HG02973 (cell line): ENCODE measurements at regions not wholly inside any gene's neighbourhood (a gene's known extent, or its start where the extent isn't known, plus 50 kb on each side); places are given as distances from the start of the nearest gene placed in this dataset.

Experiments
- ATAC-seq: cut with Tn5 transposase; IDR thresholded peaks from one replicate; pipeline ENCODE4 v1.9.1; 2021; ENCODE audit warnings: moderate library complexity; ENCODE audit not compliant: unreplicated experiment

DNA sequence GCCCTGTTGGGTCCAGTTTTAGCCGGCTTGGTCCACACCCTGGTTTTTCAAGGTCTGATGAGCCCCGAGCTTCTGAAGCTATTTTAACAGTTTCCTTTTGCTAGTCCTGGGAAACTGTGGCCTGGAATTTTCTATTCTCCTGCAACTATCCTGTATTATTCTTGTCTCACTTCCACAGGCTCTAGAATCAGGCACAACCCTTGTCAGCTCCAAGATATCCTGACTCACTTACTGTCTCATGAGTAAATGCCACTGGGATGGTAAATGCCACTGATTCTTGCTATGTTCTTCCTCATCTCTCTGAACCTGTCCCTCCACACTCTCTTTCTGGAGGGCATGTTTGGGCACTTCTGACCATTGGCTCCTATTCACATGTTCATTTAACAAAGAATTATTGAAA, 611.5 kb upstream of the IGFBP3 start:
- no peak for ATAC-seq

DNA sequence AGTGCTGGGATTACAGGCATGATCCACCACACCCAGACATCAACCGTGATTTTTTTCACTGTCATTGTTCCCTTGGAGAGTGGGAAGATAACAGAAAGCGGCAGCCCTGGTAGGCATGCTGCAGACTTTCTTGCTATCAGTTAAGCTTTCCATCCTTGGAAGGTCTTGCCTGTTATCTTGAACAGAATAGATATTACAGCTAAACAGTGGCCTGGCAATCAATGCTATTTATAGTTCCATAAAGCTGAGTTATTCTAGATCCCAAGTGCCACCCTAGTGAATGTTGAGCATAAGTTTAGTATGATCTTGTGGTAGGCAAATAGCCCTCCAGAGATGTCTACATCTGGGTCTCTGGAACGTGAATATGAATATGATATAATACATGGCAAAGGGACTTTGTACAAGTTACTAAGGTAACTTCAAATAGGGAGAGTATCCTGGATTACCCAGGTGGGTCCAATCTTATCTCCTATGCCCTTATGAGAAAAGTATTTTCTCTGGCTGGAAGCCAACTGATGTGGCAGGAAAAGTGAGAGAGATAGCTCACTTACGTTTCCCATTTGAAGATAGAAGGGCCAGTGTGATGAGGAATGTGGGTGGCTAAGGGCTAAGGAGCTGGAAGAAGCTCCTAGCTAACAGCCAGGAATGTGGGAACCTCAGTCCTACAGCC, 609.1 kb upstream of the IGFBP3 start:
- ATAC-seq = no peak

DNA sequence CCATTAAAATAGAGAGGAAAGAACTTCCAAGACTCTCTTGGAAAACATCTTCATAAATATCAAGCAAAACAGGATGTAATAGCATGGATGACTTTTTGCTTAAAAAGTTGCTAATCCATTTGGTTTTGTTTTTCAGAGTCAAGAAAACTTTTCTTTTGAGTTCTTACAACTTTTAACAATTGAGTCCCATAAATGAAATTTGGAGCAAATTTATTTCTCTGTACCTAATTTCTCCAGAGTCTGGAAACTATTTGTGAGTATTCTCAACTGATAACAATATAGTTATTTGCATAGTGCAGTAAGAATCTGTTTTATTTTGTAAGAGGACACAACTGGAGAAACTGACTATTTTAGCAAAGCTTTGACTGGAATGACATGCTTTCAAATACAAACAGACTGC, 606.3 kb upstream of the IGFBP3 start:
- no peak for ATAC-seq

DNA sequence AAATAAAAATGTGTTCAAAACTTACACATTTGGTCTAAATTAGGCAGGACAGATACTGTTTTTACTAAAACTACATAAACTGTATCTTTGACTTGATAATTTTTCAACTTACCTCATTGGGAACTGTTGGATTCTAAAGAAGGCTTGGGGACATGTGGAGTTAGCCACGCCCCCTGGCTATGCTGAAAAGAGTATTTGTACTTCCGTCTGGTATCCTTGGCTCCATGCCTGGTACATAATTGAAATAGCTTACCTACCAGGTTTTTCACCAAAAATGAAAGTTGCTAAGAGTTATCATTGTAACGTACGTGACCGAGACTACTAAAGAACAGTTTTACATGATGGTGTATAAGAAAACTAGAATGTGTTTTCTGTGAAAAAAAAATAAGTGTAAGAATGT, 604.8 kb upstream of the IGFBP3 start:
- ATAC-seq = no peak

DNA sequence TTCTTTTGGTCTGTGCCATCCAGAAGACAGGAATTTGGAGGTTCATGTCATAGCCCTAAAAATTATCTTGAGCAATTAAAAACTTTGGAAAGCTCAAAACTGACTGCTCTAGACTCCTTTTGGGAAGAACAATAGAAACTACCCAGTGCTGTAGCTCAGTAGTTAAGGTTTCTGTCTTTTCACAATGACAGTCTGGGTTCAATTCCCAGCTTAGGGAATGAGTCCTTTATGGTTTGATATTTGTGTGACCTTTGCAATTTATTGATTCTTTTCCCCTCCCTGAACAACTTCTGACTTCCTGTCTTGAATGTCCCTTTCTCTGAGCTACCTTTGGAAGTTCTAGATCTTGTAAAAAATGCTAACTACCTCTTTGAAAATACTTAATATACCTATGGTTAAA, 603.3 kb upstream of the IGFBP3 start:
- no peak for ATAC-seq

DNA sequence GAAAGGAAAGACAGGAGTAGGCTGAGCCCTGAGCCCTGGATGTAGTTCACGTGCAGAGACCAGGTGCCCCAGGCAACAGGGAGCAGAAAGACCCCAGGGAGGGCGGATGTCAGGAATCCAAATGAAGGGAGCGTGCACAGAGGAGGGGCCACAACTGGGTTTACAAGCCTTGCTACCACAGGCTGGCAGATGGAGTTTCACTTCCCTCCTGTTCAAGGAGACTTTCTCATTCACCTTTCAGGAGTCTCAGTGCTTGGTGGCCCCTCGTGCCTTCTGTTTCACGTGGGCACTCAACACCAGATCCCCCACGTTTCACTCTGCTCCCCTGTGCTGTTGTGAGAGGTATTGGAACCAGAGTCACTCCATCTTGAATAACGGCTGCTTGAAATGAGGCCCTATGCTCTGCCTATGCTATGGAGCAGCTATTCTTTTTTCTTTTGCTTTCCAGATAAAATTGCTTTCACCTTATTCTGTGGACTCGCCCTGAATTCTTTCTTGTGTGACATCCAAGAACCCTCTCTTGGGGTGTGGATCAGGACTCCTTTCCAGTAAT, 601.4 kb upstream of the IGFBP3 start:
- no peak for ATAC-seq

DNA sequence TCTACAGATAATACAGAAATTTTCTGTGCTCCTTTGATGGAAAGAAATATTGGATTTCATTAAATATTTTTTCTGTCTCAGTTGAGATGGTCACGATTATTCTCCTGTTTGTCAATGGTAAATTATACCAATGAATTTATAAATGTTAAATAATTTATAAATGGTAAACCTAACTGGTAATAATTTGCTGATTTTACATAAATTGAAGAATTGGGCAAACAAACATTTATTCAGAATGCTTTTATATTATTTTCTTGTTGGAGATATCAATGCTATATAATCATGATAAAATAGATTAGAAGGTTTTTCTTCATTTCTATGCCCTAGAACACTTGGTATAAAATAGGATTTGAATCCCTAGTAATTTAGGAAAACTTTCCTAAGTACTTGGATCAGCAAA, 597.6 kb upstream of the IGFBP3 start:
- no peak for ATAC-seq

DNA sequence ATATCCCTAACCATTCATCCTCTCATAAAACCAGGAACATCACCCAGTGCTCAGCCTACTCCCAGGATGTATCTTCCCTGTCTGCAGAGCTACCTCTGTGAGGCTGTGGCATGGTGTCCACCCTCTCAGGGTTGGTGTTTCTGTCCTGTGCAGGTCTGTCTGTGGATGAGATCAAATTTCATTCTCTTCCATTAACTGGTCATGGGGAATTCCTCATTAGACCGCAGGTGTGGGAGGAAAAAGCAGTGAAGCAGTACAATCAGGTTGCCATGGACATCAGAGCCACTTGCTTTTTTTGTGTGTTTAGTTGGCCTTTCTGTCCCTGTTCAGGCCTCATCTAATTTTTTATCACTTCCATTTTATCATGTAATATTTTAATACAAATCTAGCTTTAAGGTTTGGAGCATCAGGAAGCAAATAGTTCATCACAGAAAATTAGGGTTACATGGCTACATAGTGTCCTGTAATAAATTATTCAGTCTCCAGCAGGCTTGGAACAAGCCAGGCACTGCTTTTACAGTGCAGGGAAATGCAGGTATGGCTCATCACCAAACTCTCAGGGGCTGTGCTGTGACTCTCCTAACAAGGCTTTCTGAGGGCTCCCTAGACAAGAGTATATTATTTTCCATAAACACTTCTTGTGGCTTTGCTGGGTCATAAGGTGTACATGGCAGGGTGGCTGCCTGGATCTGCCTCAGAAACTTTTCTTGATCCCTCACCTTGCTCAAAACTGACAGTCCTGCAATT, 594.9 kb upstream of the IGFBP3 start:
- ATAC-seq = no peak

DNA sequence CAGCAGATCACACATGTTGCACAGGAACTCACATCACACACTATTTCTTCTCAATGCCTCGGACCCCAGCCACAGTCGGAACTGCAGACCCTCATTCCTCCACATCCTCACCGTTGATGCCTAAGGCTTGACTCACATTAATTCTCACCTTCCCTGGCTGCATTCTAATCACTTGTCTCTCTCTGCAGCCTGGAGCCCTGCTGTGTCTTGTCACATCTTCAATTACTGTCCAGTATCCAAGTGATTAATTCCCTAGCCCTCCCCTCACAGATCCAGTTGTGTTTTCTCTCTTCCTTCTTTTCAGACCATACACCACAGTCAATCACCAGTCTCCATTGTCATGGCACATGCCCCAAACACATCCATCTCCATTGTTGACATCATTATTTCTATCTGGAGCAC, 592.4 kb upstream of the IGFBP3 start:
- ATAC-seq = no peak

DNA sequence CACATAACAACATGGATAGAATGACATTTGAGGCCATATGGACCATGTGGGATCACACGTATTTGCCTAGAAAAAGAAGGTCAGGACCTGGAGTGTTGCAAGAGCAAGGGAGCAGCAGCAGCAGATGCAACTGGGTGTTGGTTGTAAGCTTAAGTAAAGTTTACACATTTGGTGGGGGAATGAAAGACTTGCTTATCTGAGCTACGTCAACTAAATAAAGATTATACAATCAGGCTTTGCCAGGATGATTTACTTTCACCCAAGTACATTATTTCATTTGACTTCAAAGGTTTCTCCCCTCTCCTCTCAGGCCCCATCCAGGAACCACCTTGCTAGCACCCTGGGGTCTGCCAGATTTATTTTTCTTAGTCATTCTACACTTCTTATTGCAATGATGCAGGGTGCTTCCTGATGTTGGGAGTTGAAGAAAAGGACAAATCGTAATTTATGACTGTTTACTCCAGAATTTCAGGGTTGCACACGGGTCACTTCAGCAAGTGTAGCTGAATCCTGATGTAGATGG, 591.9 kb upstream of the IGFBP3 start:
- no peak for ATAC-seq

DNA sequence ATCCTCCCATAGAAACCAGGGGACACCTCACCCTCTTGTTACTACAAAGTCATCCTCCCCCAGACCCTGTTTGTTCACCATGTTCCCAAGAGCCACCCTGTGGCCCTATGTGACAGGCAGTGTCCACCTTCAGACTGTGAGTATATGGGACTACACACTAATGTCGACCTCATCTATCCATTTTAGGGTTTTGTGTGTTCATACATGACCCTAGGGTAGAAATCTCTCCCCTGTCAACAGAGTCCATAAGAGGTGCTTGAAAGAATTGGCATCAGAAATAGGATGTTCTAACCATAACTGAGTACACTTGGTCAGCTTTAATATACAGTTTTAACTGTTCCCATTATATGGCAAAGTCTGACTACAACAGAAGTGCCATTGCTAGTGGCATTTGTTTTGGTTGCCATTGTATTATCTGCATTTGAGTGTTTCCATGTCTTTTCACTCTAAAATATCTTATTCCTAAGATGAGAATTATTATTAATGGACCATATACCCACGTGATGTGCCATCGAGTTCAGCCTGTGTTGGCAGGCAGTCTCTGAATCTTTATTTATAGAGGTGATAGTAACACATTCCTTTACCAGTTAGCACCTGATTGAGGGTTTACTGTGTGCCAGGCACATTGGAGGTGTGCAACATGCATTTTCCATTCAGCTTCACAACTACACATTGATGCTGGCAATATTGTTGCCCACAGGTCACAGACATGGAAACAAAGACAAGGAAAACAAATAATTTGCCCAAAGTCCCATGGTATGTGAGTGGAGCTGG, 590.6 kb upstream of the IGFBP3 start:
- no peak for ATAC-seq

DNA sequence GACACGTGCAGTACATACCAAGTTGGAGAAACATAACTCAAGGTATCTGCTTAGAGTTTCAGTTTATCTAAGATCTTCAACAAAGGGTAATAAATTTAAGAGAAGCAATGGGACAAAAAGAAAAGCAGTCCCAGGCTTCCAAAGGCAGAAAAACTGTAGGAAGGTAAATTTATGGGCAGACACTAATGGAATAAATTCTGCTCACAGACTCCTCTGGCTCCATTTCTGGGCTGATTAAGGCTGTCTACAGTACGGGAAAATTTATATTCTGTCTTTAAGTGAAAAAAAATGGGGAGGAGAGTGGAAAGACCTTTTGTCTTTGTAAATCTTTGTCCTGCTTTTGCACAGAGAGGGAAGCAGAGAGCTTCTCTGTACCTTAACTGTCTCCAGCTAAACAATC, 587.5 kb upstream of the IGFBP3 start:
- ATAC-seq = no peak

DNA sequence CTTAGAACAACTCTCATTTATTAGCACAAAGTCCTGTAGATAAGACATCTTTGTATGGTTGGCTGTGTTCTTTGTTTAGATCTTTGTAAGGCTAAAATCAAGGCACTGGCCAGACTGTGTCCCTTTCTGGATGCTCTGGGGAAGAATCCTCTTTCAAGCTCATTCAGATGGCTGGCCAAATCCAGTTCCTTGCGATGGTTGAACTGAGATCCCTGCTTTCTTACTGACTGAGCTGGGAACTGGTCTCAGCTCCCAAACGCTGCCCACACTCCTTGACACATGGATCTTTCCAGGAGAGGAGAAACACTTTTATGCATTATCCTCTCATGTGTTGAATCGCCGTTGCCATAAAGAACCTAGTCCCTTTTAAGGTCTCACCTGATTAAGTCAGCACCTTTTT, 586.5 kb upstream of the IGFBP3 start:
- no peak for ATAC-seq

DNA sequence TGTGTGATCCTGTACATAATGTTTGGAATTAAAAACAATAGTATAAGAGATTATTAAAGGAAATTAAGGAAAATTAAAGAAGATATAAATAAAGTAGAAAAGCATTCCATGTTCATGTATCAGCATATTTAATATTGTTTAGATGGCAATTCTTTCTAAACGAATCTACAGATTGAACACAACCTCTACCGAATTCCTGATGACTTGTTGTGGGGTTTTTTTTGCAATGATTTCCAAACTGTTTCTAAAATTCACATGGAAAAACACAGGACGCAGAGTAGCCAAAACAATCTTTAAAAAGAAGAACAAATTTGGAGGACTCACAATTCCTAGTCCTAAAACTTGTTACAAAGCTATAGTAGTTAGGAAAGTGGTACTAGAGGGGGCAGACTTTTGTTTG, 573.4 kb upstream of the IGFBP3 start:
- no peak for ATAC-seq

DNA sequence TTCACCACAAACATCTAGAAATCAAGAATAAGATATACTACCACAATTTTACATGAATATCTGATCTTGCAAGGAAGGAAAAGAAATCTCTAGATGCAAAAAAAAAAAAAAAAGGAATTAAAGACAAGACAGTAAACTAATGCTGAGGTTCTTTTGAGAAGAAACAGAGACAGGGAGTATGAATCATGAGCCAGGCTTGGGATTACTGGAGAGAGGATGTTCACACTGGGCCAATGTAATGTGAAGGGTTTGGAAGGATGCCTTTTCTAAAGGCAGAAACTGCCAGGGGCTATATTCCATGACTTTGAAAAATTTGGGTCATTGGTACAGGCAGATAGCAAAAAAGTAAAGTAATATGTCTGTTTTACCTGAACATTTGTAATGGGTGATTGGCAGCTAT, 573.0 kb upstream of the IGFBP3 start:
- ATAC-seq = no peak

DNA sequence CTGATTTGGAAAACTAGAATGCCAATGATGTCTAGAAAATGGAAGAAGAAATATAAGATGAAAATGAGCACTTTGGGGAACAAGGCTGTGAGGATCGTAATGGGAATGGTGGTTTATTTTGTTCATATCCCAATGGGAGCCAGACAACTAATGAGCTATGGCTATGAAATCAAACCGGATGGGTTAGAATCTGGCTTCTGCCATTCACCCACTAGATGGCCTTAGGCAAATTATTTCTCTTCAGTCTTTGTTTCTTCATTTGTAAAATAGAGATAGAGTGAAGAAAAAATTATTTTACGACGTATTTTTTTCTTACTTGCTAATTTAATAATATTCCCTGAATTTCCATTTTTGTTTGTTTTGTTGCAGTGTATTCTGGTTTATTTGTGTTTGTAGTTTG, 572.1 kb upstream of the IGFBP3 start:
- no peak for ATAC-seq

DNA sequence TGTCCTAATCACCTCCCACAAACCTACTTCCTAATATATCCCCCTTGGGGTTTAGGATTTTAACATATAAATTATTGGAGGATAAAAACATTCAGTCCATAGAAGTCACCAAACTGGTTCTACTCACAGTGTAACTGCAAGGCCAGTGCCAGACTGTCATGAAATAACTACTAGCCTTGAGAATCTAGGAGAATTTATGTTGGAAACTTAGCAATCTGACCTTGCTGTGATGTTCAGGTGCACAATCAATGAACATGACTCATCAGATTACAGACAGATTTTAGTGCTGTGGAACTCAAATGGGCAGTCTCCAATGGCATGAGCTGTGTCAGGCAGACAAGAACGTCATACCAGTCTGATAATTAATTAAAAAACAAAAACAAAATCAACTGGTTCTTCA, 571.4 kb upstream of the IGFBP3 start:
- ATAC-seq = no peak

DNA sequence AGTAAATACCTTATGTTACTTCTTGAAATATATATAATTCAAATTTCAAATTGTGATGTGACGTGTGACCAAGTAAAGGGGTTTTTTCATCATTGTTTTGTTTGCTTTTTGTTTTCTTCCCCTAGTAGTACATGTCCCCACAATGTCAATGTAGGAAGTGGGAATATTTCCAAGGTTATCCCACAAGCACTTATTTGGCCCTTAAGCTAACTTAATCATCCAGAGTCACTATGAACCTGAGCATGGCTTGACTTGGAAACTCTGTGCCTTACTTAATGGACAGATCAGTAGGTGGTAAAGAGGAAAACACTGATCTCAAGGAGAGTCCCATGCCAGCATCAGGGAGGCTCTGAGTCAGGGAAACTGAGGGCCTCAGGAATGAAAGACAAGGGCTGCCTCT, 569.3 kb upstream of the IGFBP3 start:
- ATAC-seq = no peak

DNA sequence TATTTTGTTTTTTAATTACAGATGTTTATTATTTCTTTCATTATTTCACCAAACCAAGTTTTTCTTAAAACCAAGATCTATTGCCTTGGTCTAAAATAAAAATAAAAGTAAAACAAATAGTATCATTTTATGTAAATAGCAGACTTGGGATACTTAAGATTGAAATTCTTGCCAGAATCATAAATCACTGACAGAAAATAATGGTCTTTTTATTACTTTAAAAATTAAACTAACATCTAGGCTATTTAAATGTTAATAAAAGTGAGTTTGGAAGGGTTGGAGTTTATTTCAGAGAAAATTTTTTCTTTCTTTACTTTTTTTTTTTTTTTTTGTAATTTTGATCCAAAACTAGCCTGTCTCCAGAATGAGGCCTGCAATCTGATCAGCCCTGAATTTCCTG, 568.0 kb upstream of the IGFBP3 start:
- no peak for ATAC-seq

DNA sequence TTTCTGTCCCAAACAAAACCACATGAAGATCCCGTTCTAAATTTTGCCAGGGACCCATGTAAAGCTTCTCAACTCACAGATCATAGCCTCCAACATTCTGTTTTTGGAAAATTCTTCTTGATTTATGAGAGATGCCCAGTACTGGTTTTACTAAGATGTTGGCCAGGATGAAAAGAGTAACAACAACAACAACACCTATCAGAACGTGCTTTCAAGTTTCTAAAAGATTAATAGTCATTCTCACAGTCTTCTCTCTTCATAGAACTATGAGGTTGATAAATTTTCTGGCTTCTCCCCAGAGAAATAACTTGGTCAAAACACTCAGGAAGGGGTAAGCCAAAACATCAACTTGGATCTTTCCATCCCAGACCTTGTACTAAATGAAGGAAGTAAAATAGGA, 567.5 kb upstream of the IGFBP3 start:
- ATAC-seq = no peak
